ENCODE measurements at regions not wholly inside any gene's neighbourhood (a gene's known extent, or its start where the extent isn't known, plus 50 kb on each side); places are given as distances from the start of the nearest gene placed in this dataset.

DNA sequence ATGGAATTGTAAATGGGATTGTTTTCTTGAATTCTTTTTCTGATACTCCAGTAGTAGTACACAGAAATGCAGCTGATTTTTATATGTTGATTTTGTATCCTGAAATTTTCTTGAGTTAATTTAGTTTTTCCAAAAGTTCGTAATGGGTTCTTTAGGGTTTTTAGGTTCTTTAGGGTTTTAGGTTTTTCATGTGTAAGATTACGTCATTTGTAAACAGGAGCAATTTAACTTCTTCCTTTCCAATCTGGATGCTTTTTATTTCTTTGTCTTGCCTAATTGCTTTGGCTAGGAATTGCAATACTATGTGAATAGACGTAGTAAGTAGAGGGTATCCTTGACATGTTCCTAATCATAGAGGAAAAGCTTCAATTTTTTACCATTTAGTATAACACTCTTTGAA, 568.6 kb downstream of the MMUT start:
- DNase-seq (ENCODE audit: low spot score) (no peak), ATAC-seq (ENCODE audit: low FRiP score) (no peak)
- TF ChIP-seq, protein P1, sequence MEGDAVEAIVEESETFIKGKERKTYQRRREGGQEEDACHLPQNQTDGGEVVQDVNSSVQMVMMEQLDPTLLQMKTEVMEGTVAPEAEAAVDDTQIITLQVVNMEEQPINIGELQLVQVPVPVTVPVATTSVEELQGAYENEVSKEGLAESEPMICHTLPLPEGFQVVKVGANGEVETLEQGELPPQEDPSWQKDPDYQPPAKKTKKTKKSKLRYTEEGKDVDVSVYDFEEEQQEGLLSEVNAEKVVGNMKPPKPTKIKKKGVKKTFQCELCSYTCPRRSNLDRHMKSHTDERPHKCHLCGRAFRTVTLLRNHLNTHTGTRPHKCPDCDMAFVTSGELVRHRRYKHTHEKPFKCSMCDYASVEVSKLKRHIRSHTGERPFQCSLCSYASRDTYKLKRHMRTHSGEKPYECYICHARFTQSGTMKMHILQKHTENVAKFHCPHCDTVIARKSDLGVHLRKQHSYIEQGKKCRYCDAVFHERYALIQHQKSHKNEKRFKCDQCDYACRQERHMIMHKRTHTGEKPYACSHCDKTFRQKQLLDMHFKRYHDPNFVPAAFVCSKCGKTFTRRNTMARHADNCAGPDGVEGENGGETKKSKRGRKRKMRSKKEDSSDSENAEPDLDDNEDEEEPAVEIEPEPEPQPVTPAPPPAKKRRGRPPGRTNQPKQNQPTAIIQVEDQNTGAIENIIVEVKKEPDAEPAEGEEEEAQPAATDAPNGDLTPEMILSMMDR (IDR thresholded peaks at IDR 0.05): no peak

DNA sequence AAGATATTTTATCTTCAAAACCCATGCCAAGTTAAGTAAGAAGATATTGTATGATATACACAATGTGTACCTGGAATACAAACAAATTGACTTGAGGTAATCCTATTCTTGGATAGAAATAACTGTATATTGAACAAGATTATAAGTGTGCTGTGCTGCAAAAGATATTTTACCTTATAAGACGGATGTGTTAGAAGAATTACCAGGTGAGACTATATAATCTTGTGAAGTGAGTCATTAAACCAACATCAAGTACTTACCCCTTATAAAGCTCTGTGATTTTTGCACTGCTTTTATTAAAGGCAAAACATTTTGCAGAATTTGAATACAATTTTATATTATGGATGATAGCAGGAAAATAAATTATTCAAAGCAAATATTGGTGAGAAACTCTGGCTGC, 570.0 kb downstream of the MMUT start:
- ATAC-seq (ENCODE audit: low FRiP score): no peak
- no peak for DNase-seq (ENCODE audit: low spot score)
- TF ChIP-seq, protein P1 (IDR thresholded peaks at IDR 0.05): no peak

DNA sequence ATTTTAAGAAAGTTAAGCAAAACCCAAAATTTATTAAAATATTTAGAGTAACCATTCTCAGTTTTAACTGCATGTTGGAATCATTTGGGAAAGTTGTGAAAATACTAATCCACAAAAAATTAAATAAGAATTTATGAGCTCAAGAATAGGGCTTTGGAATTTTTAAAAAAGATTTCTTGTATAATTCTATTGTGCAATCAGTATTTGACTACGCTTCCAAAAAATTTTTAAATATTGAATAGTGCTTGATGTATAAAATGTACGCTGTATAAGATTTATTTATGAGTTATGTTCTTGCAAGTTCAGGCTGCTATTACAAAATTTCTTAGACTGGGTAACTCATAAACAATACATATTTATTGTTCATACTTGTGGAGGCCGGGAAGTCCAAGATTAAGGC, 571.7 kb downstream of the MMUT start:
- DNase-seq (ENCODE audit: low spot score) (no peak), ATAC-seq (ENCODE audit: low FRiP score) (no peak)
- TF ChIP-seq, protein P1 (IDR thresholded peaks at IDR 0.05): no peak

GRCh38 chr6:48889429-48889828, 573.6 kb downstream of the MMUT start:
- ATAC-seq (ENCODE audit: low FRiP score) (no peak), DNase-seq (ENCODE audit: low spot score) (no peak)
- TF ChIP-seq, protein P1 (IDR thresholded peaks at IDR 0.05): no peak

DNA sequence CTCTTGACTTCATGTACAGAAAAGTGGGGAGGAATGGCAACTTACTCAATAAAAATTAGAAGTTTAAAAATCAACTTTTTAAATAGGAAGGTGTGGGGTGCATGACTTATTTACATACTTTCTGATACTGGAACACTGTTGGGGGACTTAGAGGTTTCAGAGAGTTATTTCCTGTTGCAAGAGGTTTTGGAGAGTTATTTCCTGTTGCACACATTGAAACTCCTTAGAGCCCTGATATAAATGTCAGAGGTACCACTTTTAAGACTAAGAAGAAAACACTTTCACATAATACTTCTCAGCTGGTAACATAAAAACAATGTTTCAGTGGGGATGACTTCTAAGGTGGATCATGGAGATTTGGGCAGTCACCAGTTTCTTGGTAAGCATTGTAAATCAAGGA, 579.9 kb downstream of the MMUT start:
- TF ChIP-seq, protein P1 (IDR thresholded peaks at IDR 0.05): no peak
- DNase-seq (ENCODE audit: low spot score) (no peak), ATAC-seq (ENCODE audit: low FRiP score) (no peak)

GRCh38 chr6:48881551-48881950, 581.5 kb downstream of the MMUT start:
- TF ChIP-seq, protein P1 (IDR thresholded peaks at IDR 0.05): no peak
- DNase-seq (ENCODE audit: low spot score) (no peak), ATAC-seq (ENCODE audit: low FRiP score) (no peak)

DNA sequence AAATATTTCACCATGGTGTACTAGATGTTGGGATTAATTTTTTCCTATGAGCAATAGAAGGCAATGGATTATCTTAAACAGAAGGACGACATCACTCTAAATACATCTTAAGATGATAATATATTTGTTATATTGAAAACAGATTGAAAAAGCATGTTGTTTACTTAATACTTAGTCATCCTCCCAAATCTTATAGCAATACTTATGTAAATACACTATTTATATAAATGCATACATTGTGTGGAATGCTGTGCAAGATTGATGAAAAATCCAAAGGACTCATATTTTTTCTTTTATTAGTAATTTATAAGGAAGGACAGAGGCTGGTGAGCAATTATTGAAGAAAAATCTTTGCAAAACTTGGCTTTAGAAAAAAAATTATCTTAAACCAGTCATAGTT, 593.5 kb downstream of the MMUT start:
- TF ChIP-seq, protein P1 (IDR thresholded peaks at IDR 0.05): no peak
- ATAC-seq (ENCODE audit: low FRiP score): no peak
- no peak for DNase-seq (ENCODE audit: low spot score)

All from omental fat pad (tissue), 3 donors.